ENCODE measurements at regions not wholly inside any gene's neighbourhood (a gene's known extent, or its start where the extent isn't known, plus 50 kb on each side); places are given as distances from the start of the nearest gene placed in this dataset.

DNA sequence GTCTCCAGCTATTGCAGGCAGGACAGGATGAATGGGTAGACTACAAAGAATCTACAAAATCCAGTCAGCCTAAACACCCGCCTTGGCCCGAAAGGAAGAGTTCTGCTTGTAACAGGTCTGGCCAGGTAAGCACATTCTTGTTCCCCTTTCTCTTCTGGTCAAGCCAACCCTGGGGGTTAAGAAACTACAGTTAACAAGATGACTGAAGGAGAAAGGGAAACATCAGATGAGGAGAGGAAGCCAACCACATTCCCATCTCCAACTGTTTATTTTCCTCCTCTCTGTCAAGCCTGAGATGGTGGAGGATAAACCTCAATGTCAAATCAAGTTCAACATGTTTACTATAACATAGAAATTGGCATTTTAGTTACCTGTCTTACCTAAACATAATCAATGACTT is 198.9 kb downstream of the IPMK start:
- Histone ChIP-seq H3K36me3 (ENCODE audit: insufficient read depth, low read length, poor library complexity, severe bottlenecking) (no peaks in the 10 kb centered on the region), H3K4me3 (ENCODE audit: low read depth, low read length, poor library complexity, severe bottlenecking) (no peak overlapping the region), H3K27me3 (replicated peaks; ENCODE audit: insufficient read depth, low read depth, low read length, poor library complexity) (peaks cover 3% of the 10 kb centered on the region), H3K4me1 (ENCODE audit: insufficient read depth, low read length, poor library complexity, severe bottlenecking) (no peaks in the 10 kb centered on the region), H3K27ac (ENCODE audit: low read depth, low read length, poor library complexity, severe bottlenecking) (no peak overlapping the region), H3K9me3 (ENCODE audit: low read depth, low read length, poor library complexity, severe bottlenecking) (no peaks in the 10 kb centered on the region)
- TF ChIP-seq CTCF (conservative IDR thresholded peaks at IDR 0.05; ENCODE audit: low read depth, low read length): no peak
- TF ChIP-seq EZH2 (IDR thresholded peaks at IDR 0.05; ENCODE audit: borderline replicate concordance, low read depth, low read length, poor library complexity, severe bottlenecking): no peak
- no peak for DNase-seq (ENCODE audit: low spot score)
- ChIA-PET POLR2A (ENCODE audit: low non-redundant PET) (no interaction called here), CTCF (no interaction called here)
- no TSS peak for BruUV-seq (replicated peaks)
- intact Hi-C loops (cut with micrococcal nuclease; ENCODE audit: unreplicated experiment): no loop called here

GRCh38 chr10:58066979-58067378 is 200.7 kb downstream of the IPMK start:
- no TSS peak for BruUV-seq (replicated peaks)
- Histone ChIP-seq H3K9me3 (ENCODE audit: low read depth, low read length, poor library complexity, severe bottlenecking) (no peaks in the 10 kb centered on the region), H3K27ac (ENCODE audit: low read depth, low read length, poor library complexity, severe bottlenecking) (no peak overlapping the region), H3K4me1 (ENCODE audit: insufficient read depth, low read length, poor library complexity, severe bottlenecking) (no peaks in the 10 kb centered on the region), H3K36me3 (ENCODE audit: insufficient read depth, low read length, poor library complexity, severe bottlenecking) (no peaks in the 10 kb centered on the region), H3K27me3 (replicated peaks; ENCODE audit: insufficient read depth, low read depth, low read length, poor library complexity) (peaks cover 3% of the 10 kb centered on the region), H3K4me3 (ENCODE audit: low read depth, low read length, poor library complexity, severe bottlenecking) (no peak overlapping the region)
- ChIA-PET CTCF (no interaction called here), POLR2A (ENCODE audit: low non-redundant PET) (no interaction called here)
- intact Hi-C loops (cut with micrococcal nuclease; ENCODE audit: unreplicated experiment): no loop called here
- DNase-seq (ENCODE audit: low spot score): no peak
- TF ChIP-seq EZH2 (IDR thresholded peaks at IDR 0.05; ENCODE audit: borderline replicate concordance, low read depth, low read length, poor library complexity, severe bottlenecking) (no peak), CTCF (conservative IDR thresholded peaks at IDR 0.05; ENCODE audit: low read depth, low read length) (no peak)

- POLR2A ChIA-PET (ENCODE audit: low non-redundant PET): no interaction called here
- H3K36me3 ChIP-seq (ENCODE audit: insufficient read depth, low read length, poor library complexity, severe bottlenecking): no peaks in the 10 kb centered on the region
- peaks cover 6% of the 10 kb centered on the region for H3K27me3 ChIP-seq (replicated peaks; ENCODE audit: insufficient read depth, low read depth, low read length, poor library complexity)
- H3K4me1 ChIP-seq (ENCODE audit: insufficient read depth, low read length, poor library complexity, severe bottlenecking): no peaks in the 10 kb centered on the region
- intact Hi-C loops (cut with micrococcal nuclease; ENCODE audit: unreplicated experiment): no loop called here
- CTCF ChIA-PET: no interaction called here
- no TSS peak for BruUV-seq (replicated peaks)
- TF ChIP-seq EZH2 (IDR thresholded peaks at IDR 0.05; ENCODE audit: borderline replicate concordance, low read depth, low read length, poor library complexity, severe bottlenecking) (no peak), CTCF (conservative IDR thresholded peaks at IDR 0.05; ENCODE audit: low read depth, low read length) (no peak)
- no peaks in the 10 kb centered on the region for H3K9me3 ChIP-seq (ENCODE audit: low read depth, low read length, poor library complexity, severe bottlenecking)
- no peak overlapping the region for H3K27ac ChIP-seq (ENCODE audit: low read depth, low read length, poor library complexity, severe bottlenecking)
- H3K4me3 ChIP-seq (ENCODE audit: low read depth, low read length, poor library complexity, severe bottlenecking): no peak overlapping the region
- no peak for DNase-seq (ENCODE audit: low spot score)
Observed at GRCh38 chr10:58066126-58066525, 201.6 kb downstream of the IPMK start.
